ENCODE measurements at regions not wholly inside any gene's neighbourhood (a gene's known extent, or its start where the extent isn't known, plus 50 kb on each side); places are given as distances from the start of the nearest gene placed in this dataset.

- H3K27me3 ChIP-seq (ENCODE audit: control insufficient read depth, insufficient read depth, low read length, poor library complexity, severe bottlenecking): no peaks in the 10 kb centered on the region
- WGBS, 2 experiments: 63 to 83% methylated on average over 3 to 4 of the region's 4 CpGs
- peak overlapping the region; percentile 37 for H3K4me3 ChIP-seq (ENCODE audit: insufficient read depth, low read depth, low read length)
- no peaks in the 10 kb centered on the region for H3K4me1 ChIP-seq (ENCODE audit: control insufficient read depth, insufficient read depth, low read length)
- H3K36me3 ChIP-seq (ENCODE audit: control insufficient read depth, insufficient read depth, low read length): no peaks in the 10 kb centered on the region
- H3K27ac ChIP-seq (ENCODE audit: insufficient read depth, low read depth, low read length, poor library complexity, severe bottlenecking): no peak overlapping the region
- H3K9me3 ChIP-seq (ENCODE audit: control insufficient read depth, low read length): no peaks in the 10 kb centered on the region
Observed at GRCh38 chrX:51395480-51395809, 62.8 kb downstream of the NUDT10 start.

All from ectodermal cell (in vitro differentiated cells).